HG03039 (cell line): ENCODE measurements at regions not wholly inside any gene's neighbourhood (a gene's known extent, or its start where the extent isn't known, plus 50 kb on each side); places are given as distances from the start of the nearest gene placed in this dataset.
"Not testable (repeated sequence)": the region's sequence is repeated elsewhere in the genome, so short reads cannot be mapped to it uniquely, and the experiment has no call there.

Source experiments
- ATAC-seq: cut with Tn5 transposase; IDR thresholded peaks from one replicate; pipeline ENCODE4 v1.9.1; 2021; ENCODE audit warnings: mild to moderate bottlenecking, moderate library complexity; ENCODE audit not compliant: unreplicated experiment

DNA sequence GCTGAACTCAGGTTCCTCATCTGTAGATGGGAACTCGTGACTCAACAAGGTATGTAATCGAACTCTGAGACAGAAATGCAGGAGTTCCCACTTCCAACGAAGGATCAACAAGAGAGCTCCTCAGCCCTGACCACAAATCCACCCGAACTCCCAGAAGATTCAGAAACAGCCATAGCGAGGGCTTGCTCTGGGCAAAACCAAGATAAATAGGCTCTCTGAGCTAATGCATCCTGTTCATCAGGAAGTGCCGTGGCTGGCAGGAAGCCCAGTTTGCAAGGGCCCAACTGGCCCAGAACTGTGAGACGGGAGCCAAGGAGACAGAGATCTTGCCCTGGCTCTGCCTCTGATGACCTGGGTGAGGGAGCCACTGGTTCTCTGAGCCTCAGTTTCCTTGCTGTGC, 141.7 kb upstream of the PFKP start:
- ATAC-seq: no peak

DNA sequence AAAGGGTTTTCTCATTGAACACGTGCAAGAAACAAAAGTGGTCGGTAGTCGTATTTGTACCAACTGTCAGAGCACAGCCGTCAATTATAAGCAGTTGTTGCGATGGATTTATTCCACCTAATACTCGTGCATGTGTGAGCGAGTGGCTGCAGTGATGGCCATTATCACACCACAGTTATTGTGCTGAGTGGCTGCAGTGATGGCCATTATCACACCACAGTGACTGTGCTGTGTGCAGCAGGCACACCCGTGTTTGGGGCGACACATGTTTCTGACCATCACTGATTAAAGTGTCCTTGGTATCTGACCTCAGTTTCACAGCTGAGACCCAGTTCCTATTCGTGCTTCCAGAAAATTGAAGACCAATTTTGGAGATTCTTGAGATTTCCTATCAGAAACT, 142.9 kb upstream of the PFKP start:
- ATAC-seq: no peak

DNA sequence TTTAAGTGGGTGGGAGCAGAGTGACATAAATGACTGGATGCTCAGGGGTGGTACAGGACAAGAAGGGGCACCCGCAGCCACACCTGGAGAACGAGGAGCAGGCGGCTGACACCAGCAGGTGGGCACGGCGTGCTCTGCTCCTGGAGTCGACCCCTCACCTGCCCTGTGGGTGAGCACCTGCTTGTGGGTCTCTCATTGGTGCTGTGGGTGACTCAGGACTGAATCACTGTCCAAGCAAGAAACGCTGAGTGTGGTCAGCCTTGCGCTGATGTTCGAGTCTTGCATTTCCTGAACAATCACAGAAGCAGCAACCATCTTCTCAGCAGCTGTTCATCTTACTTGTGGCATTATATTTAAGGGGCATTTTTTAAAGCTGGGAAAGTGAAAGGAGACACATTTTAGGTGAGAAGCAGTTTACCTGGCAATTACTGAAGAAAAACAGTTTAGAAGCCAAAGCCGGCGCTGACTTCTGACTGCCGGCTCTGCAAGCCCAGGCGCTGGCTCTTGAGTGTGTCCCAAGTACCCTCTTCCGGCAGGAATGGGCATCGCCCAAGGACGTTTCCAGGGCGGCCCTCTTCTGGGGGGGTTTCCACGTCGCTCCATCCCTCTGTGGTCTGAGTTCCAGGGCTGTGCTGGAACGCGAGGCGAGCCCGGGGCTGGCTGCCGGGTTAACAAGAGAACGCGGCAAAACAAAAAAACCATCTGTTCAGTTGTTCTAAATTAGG, 145.2 kb upstream of the PFKP start:
- no peak for ATAC-seq

DNA sequence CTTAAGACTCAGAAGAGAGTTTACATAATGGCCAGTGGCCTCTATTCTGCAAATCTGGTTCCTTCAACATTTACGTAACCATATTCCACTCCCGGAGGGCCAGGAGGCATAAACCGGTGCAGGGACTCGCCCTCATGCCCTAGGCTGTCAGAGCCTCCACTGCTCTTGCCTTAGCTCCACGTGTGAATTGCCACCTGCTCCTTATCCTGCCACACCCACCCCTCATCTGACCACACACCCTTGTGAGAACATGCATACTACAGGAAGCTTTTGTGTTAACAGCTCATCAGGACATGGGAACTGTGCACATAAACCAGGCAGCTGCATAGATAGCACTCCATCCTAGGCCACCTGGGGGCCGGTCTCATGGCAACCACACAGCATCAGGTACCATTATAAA, 146.7 kb upstream of the PFKP start:
- no peak for ATAC-seq

DNA sequence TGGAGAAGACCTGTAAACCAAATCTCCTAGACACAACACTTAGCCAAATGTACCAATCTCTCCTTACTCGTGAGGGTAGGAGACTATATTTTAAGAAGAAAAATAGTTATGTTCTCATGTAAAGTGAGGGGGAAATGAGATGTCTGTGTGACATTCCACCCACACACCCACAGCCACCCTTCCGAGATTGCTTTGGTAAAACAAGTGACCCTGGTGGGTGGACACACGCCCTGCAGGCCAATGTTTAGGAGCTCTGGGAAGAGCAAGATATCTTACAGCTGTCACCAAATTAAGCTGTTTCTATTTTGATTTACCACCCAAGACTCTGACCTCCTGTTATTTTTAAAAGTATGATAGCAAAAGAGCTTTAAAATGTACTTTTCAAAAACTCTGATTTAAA, 147.2 kb upstream of the PFKP start:
- ATAC-seq: no peak

DNA sequence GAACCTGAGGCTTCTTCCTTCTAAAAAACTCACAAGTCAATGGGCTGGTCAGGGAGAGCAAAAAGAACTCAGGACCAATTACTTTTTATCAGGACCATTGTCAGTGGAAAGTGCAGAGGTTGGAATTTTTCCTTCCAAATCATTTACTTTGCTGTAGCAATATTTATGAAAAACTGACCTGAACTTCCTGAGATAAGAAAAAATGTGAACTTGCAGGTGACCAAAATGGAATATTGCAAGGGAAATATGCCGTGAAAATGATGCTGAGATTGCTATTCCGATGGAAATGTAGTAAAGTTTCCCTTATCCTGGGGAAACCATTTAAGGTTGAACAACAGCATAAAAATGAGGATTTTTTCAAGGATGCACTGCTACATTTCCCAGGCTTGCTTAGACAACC, 148.3 kb upstream of the PFKP start:
- ATAC-seq: no peak

GRCh38 chr10:2918489-2918888, 148.9 kb upstream of the PFKP start:
- no peak for ATAC-seq

GRCh38 chr10:2917926-2918325, 149.4 kb upstream of the PFKP start:
- no peak for ATAC-seq

DNA sequence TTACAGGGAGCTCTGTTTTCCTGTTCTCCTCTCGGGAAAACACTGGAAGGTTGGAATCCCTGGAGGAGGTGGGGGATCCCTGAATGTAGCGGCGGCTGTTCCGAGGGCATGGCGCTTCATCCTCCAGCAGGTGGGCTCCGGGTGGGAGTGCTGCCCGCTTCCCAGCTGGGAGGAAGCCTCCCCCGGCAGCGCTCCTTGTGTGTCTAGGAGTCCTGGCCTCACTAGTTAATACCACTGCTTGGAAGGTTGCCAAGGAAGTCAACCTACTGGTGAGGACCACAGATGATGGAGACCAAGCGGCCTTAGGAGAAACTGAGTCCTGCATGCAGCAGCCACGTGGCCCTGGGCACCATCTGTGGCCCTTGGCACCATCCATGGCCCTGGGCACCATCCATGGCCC, 151.9 kb upstream of the PFKP start:
- no peak for ATAC-seq

DNA sequence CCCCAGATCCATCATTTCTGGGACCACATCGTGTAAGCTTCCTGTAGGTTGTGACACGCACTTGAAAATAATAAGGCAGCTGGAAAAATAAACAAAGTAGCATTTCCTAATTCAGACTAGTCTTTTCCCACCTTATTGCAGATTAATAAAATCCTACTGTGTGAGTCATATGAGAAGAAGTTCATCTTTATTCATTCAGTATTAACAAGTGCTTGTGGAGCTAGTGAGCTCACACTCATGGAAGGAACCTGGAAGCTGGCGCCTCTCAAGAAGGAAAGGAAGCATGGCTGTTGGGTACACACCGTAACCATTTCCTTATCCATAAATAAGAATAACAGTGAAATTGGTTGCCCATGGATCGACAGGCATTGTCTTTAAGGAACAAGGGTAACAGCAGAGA, 152.6 kb upstream of the PFKP start:
- no peak for ATAC-seq

DNA sequence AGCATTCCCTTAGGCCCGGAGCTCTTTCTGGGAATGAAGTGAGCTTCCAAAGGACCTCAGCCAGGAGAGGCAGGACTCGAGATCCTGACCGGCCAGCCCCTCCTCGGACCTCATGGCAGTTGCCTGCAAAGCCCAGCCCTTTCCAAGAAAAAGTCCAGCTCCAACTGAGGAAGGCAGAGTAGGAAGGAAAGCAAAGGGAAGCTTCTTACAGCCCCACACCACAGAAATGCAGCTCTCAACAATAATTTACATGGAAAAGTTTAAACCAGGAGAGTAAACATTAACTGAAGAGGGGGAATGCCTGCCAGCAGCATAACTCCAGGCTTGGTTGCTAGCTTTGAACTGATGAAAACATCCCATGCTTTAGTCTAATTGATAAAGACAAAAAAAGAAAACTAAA, 153.9 kb upstream of the PFKP start:
- ATAC-seq: no peak

- ATAC-seq: no peak
Observed at GRCh38 chr10:2910656-2911055, 156.7 kb upstream of the PFKP start.

DNA sequence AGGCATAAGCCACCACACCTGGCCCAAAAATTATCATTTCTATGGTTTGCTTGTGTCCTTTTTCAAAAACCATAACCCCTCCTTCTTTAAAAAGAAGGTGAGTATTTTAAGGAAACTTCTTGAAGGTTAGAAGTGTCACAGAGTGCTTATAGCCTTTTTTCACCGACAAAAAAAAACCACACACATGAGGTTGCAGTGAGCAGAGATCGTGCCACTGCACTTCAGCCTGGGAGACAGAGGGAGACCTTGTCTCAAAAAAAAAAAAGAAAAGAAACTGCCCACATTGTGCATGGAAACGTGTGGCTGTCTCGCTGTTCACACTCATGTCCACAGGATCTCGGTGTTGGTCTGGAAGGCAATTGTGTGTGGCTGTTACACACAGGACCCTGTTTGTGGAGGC, 157.4 kb upstream of the PFKP start:
- ATAC-seq: no peak

GRCh38 chr10:2908851-2909630, 158.3 kb upstream of the PFKP start:
- no peak for ATAC-seq

DNA sequence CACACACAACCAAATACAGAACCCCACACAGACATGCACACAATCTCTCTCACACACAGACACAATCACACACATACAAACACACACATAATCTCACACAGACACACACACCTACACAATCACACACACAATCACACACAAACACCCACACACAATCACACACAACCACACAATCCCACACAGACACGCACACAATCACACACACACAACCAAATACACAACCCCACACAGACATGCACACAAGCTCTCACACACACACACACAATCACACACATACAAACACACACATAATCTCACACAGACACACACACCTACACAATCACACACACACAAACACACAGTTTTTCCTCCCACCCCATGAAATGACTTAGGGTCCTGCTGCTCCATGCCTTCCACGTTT, 160.4 kb upstream of the PFKP start:
- ATAC-seq: no peak

- ATAC-seq: no peak
Observed at GRCh38 chr10:2905851-2906250, 161.5 kb upstream of the PFKP start.

DNA sequence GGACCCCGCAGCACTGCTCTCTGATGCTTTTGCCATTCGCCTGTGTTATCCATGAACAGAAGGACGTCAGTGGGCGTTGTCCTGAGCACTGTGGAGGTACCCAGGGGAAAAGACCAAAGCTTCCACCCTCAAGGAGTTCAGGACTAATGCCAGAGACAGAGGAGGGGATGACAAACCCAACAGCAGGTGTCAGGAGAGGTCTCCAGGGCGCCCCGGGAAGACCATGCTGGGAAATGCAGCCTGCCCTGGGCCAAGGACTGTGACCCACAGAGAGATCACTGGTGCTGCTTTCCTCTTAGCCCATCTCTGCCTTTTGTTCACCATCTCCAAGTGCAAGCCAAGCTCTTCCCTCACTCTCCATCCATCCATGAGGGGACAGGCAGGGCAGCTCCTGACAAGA, 166.8 kb upstream of the PFKP start:
- ATAC-seq: no peak

- ATAC-seq: no peak
Observed at GRCh38 chr10:2899246-2899951, 167.9 kb upstream of the PFKP start.

DNA sequence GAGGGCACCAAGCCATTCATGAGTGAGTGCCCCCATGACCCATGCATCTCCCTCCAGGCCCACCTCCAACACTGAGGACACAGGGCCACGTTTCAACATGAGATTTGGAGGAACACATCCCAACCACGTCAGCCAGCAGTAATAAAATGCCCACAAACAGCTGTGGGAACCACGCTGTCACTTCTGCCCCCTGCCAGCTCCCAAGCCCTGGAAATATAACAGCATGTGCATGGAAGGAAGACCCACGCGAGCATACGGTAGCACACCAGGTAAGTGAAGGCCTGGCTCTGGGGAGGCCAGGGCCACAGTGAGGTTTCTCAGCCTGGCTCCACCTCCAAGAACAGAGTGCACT, 168.9 kb upstream of the PFKP start:
- no peak for ATAC-seq

- no peak for ATAC-seq
Observed at GRCh38 chr10:2897619-2898508, 169.5 kb upstream of the PFKP start.

GRCh38 chr10:2896334-2896733, 171.0 kb upstream of the PFKP start:
- ATAC-seq: not testable (repeated sequence)
